ENCODE measurements at regions not wholly inside any gene's neighbourhood (a gene's known extent, or its start where the extent isn't known, plus 50 kb on each side); places are given as distances from the start of the nearest gene placed in this dataset.

DNA sequence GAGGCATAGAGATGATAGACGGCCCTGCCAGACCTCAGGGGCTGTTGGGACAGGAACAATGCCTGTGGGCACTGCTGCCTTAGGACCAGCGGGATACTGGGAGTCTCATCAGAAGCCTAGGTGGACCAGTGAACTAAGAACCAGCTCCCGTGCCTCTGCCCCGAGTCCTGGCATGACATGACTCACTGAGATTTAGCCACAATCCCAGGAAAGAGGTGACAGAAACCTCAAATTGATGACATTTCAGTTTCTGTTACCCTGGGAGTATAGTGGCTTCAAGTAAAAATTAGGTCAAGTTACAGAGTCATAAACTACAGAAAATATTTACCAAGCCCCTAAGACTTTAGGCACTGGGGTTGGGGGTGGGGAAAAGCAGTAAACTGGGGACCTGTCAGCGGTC is 74.6 kb upstream of the GADD45A start:
- Histone ChIP-seq H3K4me3 (ENCODE audit: control insufficient read depth in 2 of 3, extremely low read depth in 1 of 3, insufficient read depth in 2 of 3, low read depth in 1 of 3, low read length in 3 of 3) (no peak overlapping the region), H3K27me3 (ENCODE audit: control insufficient read depth, extremely low read depth, insufficient read depth, low read length) (no peaks in the 10 kb centered on the region), H3K4me1 (ENCODE audit: control insufficient read depth, extremely low read depth, insufficient read depth, low read length) (no peaks in the 10 kb centered on the region), H3K27ac (ENCODE audit: control insufficient read depth, insufficient read depth, low read length) (no peak overlapping the region), H3K9me3 (ENCODE audit: control insufficient read depth, low read depth, low read length) (no peaks in the 10 kb centered on the region), H3K9me1 (ENCODE audit: control insufficient read depth, extremely low read depth, insufficient read depth, low read length) (no peaks in the 10 kb centered on the region), H3K4me2 (ENCODE audit: control insufficient read depth, extremely low read depth, insufficient read depth, low read depth, low read length) (no peak overlapping the region), H4K20me1 (ENCODE audit: control insufficient read depth, extremely low read depth, insufficient read depth, low read length) (no peaks in the 10 kb centered on the region), H3K36me3 (ENCODE audit: control insufficient read depth in 2 of 2, extremely low read depth in 1 of 2, insufficient read depth in 2 of 2, low read length in 2 of 2) (no peaks in the 10 kb centered on the region), H2AFZ (ENCODE audit: control insufficient read depth, low read length) (no peak overlapping the region), H3K79me2 (ENCODE audit: control insufficient read depth, insufficient read depth, low read length) (no peaks in the 10 kb centered on the region), H3K9ac (ENCODE audit: control insufficient read depth, extremely low read depth, insufficient read depth, low read length) (no peak overlapping the region)
- DNase-seq (ENCODE audit: low read depth, low spot score) (no peak), FAIRE-seq (no peak)
- dilution Hi-C loops (cut with MboI; ENCODE audit: extremely low pct_ligation_motif_present, low sequenced_read_pairs) = no loop called here
- TF ChIP-seq EZH2 (IDR thresholded peaks at IDR 0.05; ENCODE audit: low read length) = no peak
- TF ChIP-seq, protein P1, sequence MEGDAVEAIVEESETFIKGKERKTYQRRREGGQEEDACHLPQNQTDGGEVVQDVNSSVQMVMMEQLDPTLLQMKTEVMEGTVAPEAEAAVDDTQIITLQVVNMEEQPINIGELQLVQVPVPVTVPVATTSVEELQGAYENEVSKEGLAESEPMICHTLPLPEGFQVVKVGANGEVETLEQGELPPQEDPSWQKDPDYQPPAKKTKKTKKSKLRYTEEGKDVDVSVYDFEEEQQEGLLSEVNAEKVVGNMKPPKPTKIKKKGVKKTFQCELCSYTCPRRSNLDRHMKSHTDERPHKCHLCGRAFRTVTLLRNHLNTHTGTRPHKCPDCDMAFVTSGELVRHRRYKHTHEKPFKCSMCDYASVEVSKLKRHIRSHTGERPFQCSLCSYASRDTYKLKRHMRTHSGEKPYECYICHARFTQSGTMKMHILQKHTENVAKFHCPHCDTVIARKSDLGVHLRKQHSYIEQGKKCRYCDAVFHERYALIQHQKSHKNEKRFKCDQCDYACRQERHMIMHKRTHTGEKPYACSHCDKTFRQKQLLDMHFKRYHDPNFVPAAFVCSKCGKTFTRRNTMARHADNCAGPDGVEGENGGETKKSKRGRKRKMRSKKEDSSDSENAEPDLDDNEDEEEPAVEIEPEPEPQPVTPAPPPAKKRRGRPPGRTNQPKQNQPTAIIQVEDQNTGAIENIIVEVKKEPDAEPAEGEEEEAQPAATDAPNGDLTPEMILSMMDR (optimal IDR thresholded peaks at IDR 0.05 in 1 of 3, IDR thresholded peaks at IDR 0.05 in 1 of 3, conservative IDR thresholded peaks at IDR 0.05 in 1 of 3; ENCODE audit: extremely low read depth in 1 of 3, insufficient read depth in 2 of 3, low read length in 3 of 3) = no peak

DNA sequence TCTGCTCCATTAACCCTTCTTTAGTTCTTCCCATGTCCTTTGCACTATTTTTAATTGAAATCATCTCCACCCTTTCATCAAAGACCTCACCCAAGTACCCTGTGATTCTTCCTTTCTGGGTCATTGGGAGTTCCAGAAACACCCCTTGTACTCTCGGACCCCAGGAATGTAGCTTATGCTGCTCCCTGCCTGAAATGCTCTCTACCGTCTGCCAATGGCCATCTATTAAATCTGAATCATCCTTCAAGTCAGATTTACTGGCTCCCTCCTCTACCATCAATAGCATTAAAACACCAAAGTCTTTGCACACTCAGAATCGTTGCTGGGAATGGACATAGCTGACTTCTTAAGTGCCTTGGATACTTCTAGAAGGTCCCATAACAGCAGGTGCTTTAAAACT is 73.2 kb upstream of the GADD45A start:
- no peak for DNase-seq (ENCODE audit: low read depth, low spot score)
- Histone ChIP-seq H3K27ac (ENCODE audit: control insufficient read depth, insufficient read depth, low read length) (no peak overlapping the region), H2AFZ (ENCODE audit: control insufficient read depth, low read length) (no peak overlapping the region), H3K4me2 (ENCODE audit: control insufficient read depth, extremely low read depth, insufficient read depth, low read depth, low read length) (no peak overlapping the region), H3K4me1 (ENCODE audit: control insufficient read depth, extremely low read depth, insufficient read depth, low read length) (no peaks in the 10 kb centered on the region), H3K9me1 (ENCODE audit: control insufficient read depth, extremely low read depth, insufficient read depth, low read length) (no peaks in the 10 kb centered on the region), H4K20me1 (ENCODE audit: control insufficient read depth, extremely low read depth, insufficient read depth, low read length) (no peaks in the 10 kb centered on the region), H3K79me2 (ENCODE audit: control insufficient read depth, insufficient read depth, low read length) (no peaks in the 10 kb centered on the region), H3K27me3 (ENCODE audit: control insufficient read depth, extremely low read depth, insufficient read depth, low read length) (no peaks in the 10 kb centered on the region), H3K36me3 (ENCODE audit: control insufficient read depth in 2 of 2, extremely low read depth in 1 of 2, insufficient read depth in 2 of 2, low read length in 2 of 2) (no peaks in the 10 kb centered on the region), H3K9ac (ENCODE audit: control insufficient read depth, extremely low read depth, insufficient read depth, low read length) (no peak overlapping the region), H3K4me3 (ENCODE audit: control insufficient read depth in 2 of 3, extremely low read depth in 1 of 3, insufficient read depth in 2 of 3, low read depth in 1 of 3, low read length in 3 of 3) (no peak overlapping the region), H3K9me3 (ENCODE audit: control insufficient read depth, low read depth, low read length) (no peaks in the 10 kb centered on the region)
- dilution Hi-C loops (cut with MboI; ENCODE audit: extremely low pct_ligation_motif_present, low sequenced_read_pairs) = no loop called here
- TF ChIP-seq, protein P1 (optimal IDR thresholded peaks at IDR 0.05 in 1 of 3, IDR thresholded peaks at IDR 0.05 in 1 of 3, conservative IDR thresholded peaks at IDR 0.05 in 1 of 3; ENCODE audit: extremely low read depth in 1 of 3, insufficient read depth in 2 of 3, low read length in 3 of 3) = no peak
- no peak for TF ChIP-seq EZH2 (IDR thresholded peaks at IDR 0.05; ENCODE audit: low read length)
- FAIRE-seq = no peak

Data from keratinocyte (primary cell).